ENCODE measurements at regions not wholly inside any gene's neighbourhood (a gene's known extent, or its start where the extent isn't known, plus 50 kb on each side); places are given as distances from the start of the nearest gene placed in this dataset.

DNA sequence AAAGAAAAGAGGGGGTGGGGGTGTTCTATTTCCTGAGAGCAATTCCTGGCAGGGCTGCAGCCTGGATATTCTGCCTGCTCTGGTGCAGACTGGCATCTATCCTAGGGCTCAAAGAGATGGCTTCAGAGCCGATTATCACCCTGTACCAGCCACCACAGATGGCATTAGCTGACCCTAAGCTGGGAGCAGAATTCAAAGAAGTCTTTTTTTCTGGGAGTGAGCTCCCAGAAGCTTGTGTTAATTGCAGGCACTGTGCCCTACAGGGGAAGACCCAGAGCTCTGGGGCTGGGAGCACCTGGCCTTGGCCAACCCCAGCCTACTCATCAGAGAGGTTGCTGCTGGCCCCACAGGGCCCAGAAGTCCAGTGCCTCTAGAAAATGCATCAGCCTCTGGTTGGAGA is 85.9 kb downstream of the PXDC1 start:
- TF ChIP-seq CTCF (conservative IDR thresholded peaks at IDR 0.05; ENCODE audit: low read length) = no peak
- no peak for TF ChIP-seq EZH2phosphoT487 (IDR thresholded peaks at IDR 0.05; ENCODE audit: borderline replicate concordance, low read depth, low read length)

Measured in OCI-LY7 (cell line).